Liver (tissue), 3 donors: ENCODE measurements at regions not wholly inside any gene's neighbourhood (a gene's known extent, or its start where the extent isn't known, plus 50 kb on each side); places are given as distances from the start of the nearest gene placed in this dataset.

Experiments
- CTCF ChIP-seq: fragments of 150-350 bp; IDR thresholded peaks from 2 replicates; pipeline ENCODE4 v1.5.1; 2017; ENCODE audit warnings: improper control_type of control experiment, low read depth, low read length; ENCODE audit not compliant: missing input control
- EGR1 ChIP-seq, 2 donors: IDR thresholded peaks; 2 replicates each; pipeline ENCODE4 v1.6.1; 2016 to 2018; ENCODE audit warnings: antibody characterized with exemption in 2 of 2, low read depth in 2 of 2
- FOXA1 ChIP-seq: IDR thresholded peaks from 2 replicates; pipeline ENCODE4 v1.6.1; 2016; ENCODE audit warnings: antibody characterized with exemption
- JUND ChIP-seq, 2 donors: IDR thresholded peaks; 2 replicates each; pipeline ENCODE4 v1.6.1; 2016; ENCODE audit warnings: antibody characterized with exemption in 2 of 2
- SP1 ChIP-seq: IDR thresholded peaks from 2 replicates; pipeline ENCODE4 v1.6.1; 2018; ENCODE audit warnings: antibody characterized with exemption, mild to moderate bottlenecking
- TAF1 ChIP-seq: conservative IDR thresholded peaks from 2 replicates; pipeline ENCODE4 v1.6.1; 2016; ENCODE audit warnings: antibody characterized with exemption, mild to moderate bottlenecking
- YY1 ChIP-seq: IDR thresholded peaks from 2 replicates; pipeline ENCODE4 v1.6.1; 2016; ENCODE audit warnings: antibody characterized with exemption, mild to moderate bottlenecking
- TF ChIP-seq, protein P1 (sequence below): IDR thresholded peaks from 2 replicates; pipeline ENCODE4 v1.6.1; 2016; ENCODE audit warnings: antibody characterized with exemption
- donor health status: healthy.
- donor health status: healthy.

DNA sequence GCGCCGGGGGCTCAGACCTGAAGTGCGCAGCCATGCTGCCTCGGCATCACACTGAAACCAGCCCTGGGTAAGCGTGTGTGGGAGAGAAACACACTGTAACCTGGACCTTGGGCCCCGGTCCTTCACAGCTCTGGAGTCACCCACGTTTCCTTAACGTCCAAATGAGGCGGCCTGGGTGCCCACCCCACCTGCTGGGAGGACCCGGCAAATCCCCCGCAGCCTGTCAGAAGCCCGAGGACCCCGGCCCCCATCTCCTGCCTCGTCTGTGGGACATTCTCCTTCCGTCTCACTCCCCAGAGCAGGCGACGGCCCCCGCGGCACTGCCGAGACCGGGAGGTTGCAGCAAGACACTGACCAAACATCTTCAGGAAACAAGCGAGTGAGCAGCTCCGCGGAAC lies 66.5 kb upstream of the GALNT9 start:
- TF ChIP-seq CTCF, result no peak
- TF ChIP-seq JUND (IDR thresholded peaks at IDR 0.05), result no peak
- no peak for TF ChIP-seq TAF1
- TF ChIP-seq EGR1 (IDR thresholded peaks at IDR 0.05; ENCODE audit: low read depth in 2 of 2), result no peak
- no peak for TF ChIP-seq FOXA1
- TF ChIP-seq SP1, result no peak
- TF ChIP-seq, protein P1, sequence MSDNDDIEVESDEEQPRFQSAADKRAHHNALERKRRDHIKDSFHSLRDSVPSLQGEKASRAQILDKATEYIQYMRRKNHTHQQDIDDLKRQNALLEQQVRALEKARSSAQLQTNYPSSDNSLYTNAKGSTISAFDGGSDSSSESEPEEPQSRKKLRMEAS, result no peak
- no peak for TF ChIP-seq YY1
